GM23248 (cell line): ENCODE measurements at regions not wholly inside any gene's neighbourhood (a gene's known extent, or its start where the extent isn't known, plus 50 kb on each side); places are given as distances from the start of the nearest gene placed in this dataset.

ENCODE experiments used
- EZH2 ChIP-seq: fragments of 200-600 bp; sonication (generic); IDR thresholded peaks from 2 replicates; pipeline ENCODE4 v1.6.1; 2018; ENCODE audit warnings: antibody characterized with exemption, mild to moderate bottlenecking; ENCODE audit not compliant: insufficient read depth, poor library complexity, severe bottlenecking
- EZH2phosphoT487 ChIP-seq: fragments of 200-600 bp; sonication (generic); IDR thresholded peaks from 2 replicates; pipeline ENCODE4 v1.6.1; 2018; ENCODE audit warnings: antibody characterized with exemption, moderate library complexity, mild to moderate bottlenecking, low read depth; ENCODE audit not compliant: insufficient read depth

DNA sequence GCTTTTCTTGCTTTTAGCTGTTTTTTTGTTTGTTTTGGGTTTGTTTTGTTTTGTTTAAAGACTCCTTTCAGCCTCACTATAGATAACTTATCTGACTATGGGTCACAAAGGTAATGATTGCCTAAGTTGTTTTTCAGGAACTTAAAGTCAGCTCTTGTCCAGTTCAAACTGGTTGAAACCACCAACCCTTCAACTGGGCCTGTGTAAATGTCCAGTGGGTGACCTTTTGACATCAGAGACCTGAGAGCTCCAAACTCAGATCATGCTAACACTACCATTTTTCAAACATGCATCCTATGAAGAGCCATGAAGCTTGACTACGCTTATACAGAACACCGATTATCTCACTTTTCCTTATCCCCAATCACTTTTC, 144.6 kb upstream of the RMP24 start:
- TF ChIP-seq EZH2phosphoT487 (no peak), EZH2 (no peak)
